Endothelial cell of umbilical vein (primary cell): ENCODE measurements at regions not wholly inside any gene's neighbourhood (a gene's known extent, or its start where the extent isn't known, plus 50 kb on each side); places are given as distances from the start of the nearest gene placed in this dataset.

Experiments used
- BruUV-seq: library from RNA; stranded (reverse); fragments of 400-500 nt; replicated peaks from 2 replicates; lab custom pipeline; 2021; lab: Mats Ljungman, UMichigan
- CTCF ChIA-PET: fragments of 300-600, 350-600 bp; sonication (Branson Sonifier 250); formaldehyde crosslinking; loops from one replicate; lab custom pipeline; 2021; ENCODE audit warnings: antibody characterized with exemption, inconsistent platforms; lab: Charles Lee
- POLR2A ChIA-PET: fragments of 300-600, 350-600 bp; sonication (Branson Sonifier 250); formaldehyde crosslinking; loops from one replicate; lab custom pipeline; 2021; ENCODE audit warnings: antibody characterized with exemption, inconsistent platforms; lab: Charles Lee
- DNase-seq: peaks from one replicate; pipeline ENCODE4 v3.0.0-alpha.2; 2011; ENCODE audit warnings: low read depth, low spot score
- FAIRE-seq: peaks from 2 replicates; lab custom pipeline; 2011; peaks lifted over from hg19 to GRCh38; lab: Jason Lieb, UNC
- H2AFZ ChIP-seq: 2 replicates; pipeline ENCODE4 v1.6.0; 2012; ENCODE audit warnings: low read depth, low read length, control low read depth, inconsistent platforms
- H3K27ac ChIP-seq: 2 replicates; pipeline ENCODE4 v1.5.1; 2011; ENCODE audit warnings: low read depth, mild to moderate bottlenecking, control low read depth, low read length, moderate library complexity; ENCODE audit not compliant: insufficient read depth
- H3K27me3 ChIP-seq, 2 experiments: 2 replicates each; pipeline versions ENCODE4 v1.6.0 to v1.6.1; 2011; ENCODE audit warnings: low read length in 2 of 2, mixed read lengths in 1 of 2; ENCODE audit not compliant: control insufficient read depth in 2 of 2, insufficient read depth in 2 of 2
- H3K36me3 ChIP-seq, 2 experiments: 2 replicates in 1 of 2; 3 replicates in 1 of 2; pipeline ENCODE4 v1.5.1; 2011; ENCODE audit warnings: low read length in 2 of 2, mild to moderate bottlenecking in 1 of 2, moderate library complexity in 1 of 2; ENCODE audit not compliant: control insufficient read depth in 2 of 2, insufficient read depth in 2 of 2; ENCODE audit errors: extremely low read depth in 1 of 2
- H3K4me1 ChIP-seq: 3 replicates; pipeline ENCODE4 v1.5.1; 2011; ENCODE audit warnings: mild to moderate bottlenecking, low read length; ENCODE audit not compliant: control insufficient read depth, insufficient read depth; ENCODE audit errors: extremely low read depth
- H3K4me2 ChIP-seq: 2 replicates; pipeline ENCODE4 v1.6.1; 2011; ENCODE audit warnings: low read length, control low read depth, mixed read lengths; ENCODE audit not compliant: insufficient read depth
- H3K4me3 ChIP-seq, 3 experiments: fragments of 200-600 bp in 1 of 3; sonication (generic), shearing (Covaris generic) in 1 of 3; replicated peaks in 1 of 3; 2 replicates each; pipeline ENCODE4 v1.5.1; 2011 to 2016; ENCODE audit warnings: control low read depth in 3 of 3, low read length in 3 of 3, mild to moderate bottlenecking in 2 of 3, inconsistent platforms in 1 of 3, low read depth in 1 of 3, moderate library complexity in 1 of 3; ENCODE audit not compliant: insufficient read depth in 1 of 3
- H3K79me2 ChIP-seq: 2 replicates; pipeline ENCODE4 v1.6.0; 2012; ENCODE audit warnings: low read length, inconsistent platforms; ENCODE audit not compliant: control insufficient read depth, insufficient read depth
- H3K9ac ChIP-seq: replicated peaks from 2 replicates; pipeline ENCODE3; 2011; ENCODE audit warnings: low read length, control low read depth; ENCODE audit not compliant: insufficient read depth; ENCODE audit errors: extremely low read depth
- H3K9me1 ChIP-seq: replicated peaks from 3 replicates; pipeline ENCODE4 v1.6.0; 2011; ENCODE audit warnings: mild to moderate bottlenecking, low read length; ENCODE audit not compliant: control insufficient read depth, insufficient read depth; ENCODE audit errors: extremely low read depth
- H3K9me3 ChIP-seq: replicated peaks from 2 replicates; pipeline ENCODE4 v1.5.1; 2012; ENCODE audit warnings: low read length, inconsistent platforms; ENCODE audit not compliant: control insufficient read depth, insufficient read depth
- H4K20me1 ChIP-seq: replicated peaks from 2 replicates; pipeline ENCODE3; 2011; ENCODE audit warnings: mild to moderate bottlenecking, low read length; ENCODE audit not compliant: control insufficient read depth, insufficient read depth; ENCODE audit errors: extremely low read depth
- EZH2 ChIP-seq: IDR thresholded peaks from 2 replicates; pipeline ENCODE4 v1.6.1; 2012; ENCODE audit warnings: borderline replicate concordance, low read depth, mild to moderate bottlenecking, moderate library complexity, low read length, inconsistent platforms; ENCODE audit not compliant: severe bottlenecking
- FOS ChIP-seq: IDR thresholded peaks from 2 replicates; pipeline ENCODE4 v1.6.1; 2011; ENCODE audit warnings: mild to moderate bottlenecking, low read length, moderate library complexity, borderline replicate concordance; ENCODE audit not compliant: insufficient read depth
- GATA2 ChIP-seq: IDR thresholded peaks from 2 replicates; pipeline ENCODE4 v1.7.0; 2011; ENCODE audit warnings: low read depth, mild to moderate bottlenecking, moderate library complexity, mixed read lengths, low read length; ENCODE audit not compliant: insufficient read length, insufficient read depth
- JUN ChIP-seq: IDR thresholded peaks from 2 replicates; pipeline ENCODE4 v1.6.1; 2011; ENCODE audit warnings: borderline replicate concordance, low read depth; ENCODE audit not compliant: insufficient read length, insufficient read depth
- MAX ChIP-seq: IDR thresholded peaks from 2 replicates; pipeline ENCODE4 v1.6.1; 2011; ENCODE audit not compliant: insufficient read depth, insufficient read length
- MYC ChIP-seq: IDR thresholded peaks from one replicate; pipeline ENCODE4 v1.6.1; 2011; ENCODE audit warnings: mild to moderate bottlenecking, low read depth, low read length
- POLR2A ChIP-seq: IDR thresholded peaks from 2 replicates; pipeline ENCODE4 v1.6.1; 2012; ENCODE audit warnings: low read depth, mild to moderate bottlenecking, control low read depth, low read length
- POLR2AphosphoS5 ChIP-seq: IDR thresholded peaks from 2 replicates; pipeline ENCODE4 v1.6.1; 2012; ENCODE audit warnings: low read depth, mild to moderate bottlenecking, control low read depth, low read length, moderate library complexity; ENCODE audit not compliant: insufficient read depth
- dilution Hi-C: fragments of 300-500 bp; cut with MboI; formaldehyde crosslinking; loops from one replicate; pipeline ENCODE4 v1.15.0; 2019; ENCODE audit warnings: low sequenced_read_pairs; ENCODE audit not compliant: extremely low pct_ligation_motif_present
- intact Hi-C: fragments of 100-400 bp; cut with micrococcal nuclease; formaldehyde crosslinking; loops from one replicate; pipeline ENCODE4 v1.10.0; 2022
- TF ChIP-seq, protein P1 (sequence below), 2 donors: IDR thresholded peaks; 1 replicate in 1 of 2; 2 replicates in 1 of 2; pipeline ENCODE4 v1.5.1; 2011; ENCODE audit warnings: low read length in 2 of 2, mild to moderate bottlenecking in 2 of 2, moderate library complexity in 2 of 2, control low read depth in 1 of 2, inconsistent platforms in 1 of 2, low read depth in 1 of 2; ENCODE audit not compliant: insufficient read depth in 1 of 2; ENCODE audit errors: extremely low read depth in 1 of 2

DNA sequence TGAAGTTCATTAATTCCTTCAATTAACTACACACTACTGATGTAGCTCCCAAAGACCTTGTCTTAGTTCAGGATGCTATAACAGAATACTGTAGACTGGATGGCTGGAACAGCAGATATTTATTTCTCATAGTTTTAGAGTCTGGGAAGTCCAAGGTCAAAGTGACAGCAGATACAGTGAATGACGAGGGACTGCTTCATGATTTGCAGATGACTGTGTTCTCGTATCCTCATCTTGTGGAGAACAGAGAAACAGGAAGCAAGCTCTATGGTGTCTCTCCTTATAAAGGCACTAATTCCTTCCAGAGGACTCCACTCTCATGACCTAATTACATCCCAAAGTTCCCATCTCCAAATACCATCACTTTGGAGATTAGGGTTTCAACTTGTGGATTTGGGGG lies 65.6 kb upstream of the MAP1B start:
- Histone ChIP-seq H3K36me3 (no peaks in the 10 kb centered on the region), H3K27me3 (peaks cover 22 to 38% of the 10 kb centered on the region in 2 experiments), H3K4me2 (no peak overlapping the region), H3K79me2 (no peaks in the 10 kb centered on the region), H3K4me1 (no peaks in the 10 kb centered on the region), H2AFZ (no peak overlapping the region), H3K9me1 (no peaks in the 10 kb centered on the region), H3K9me3 (no peaks in the 10 kb centered on the region), H3K9ac (no peak overlapping the region), H3K4me3 (no peak overlapping the region), H3K27ac (no peak overlapping the region), H4K20me1 (no peaks in the 10 kb centered on the region)
- ChIA-PET CTCF (interaction anchor here (0.8 to 1.5 kb wide), 4 partner anchors 8 to 259 kb away, joined by 3 to 4 read pairs (median 4); no protein-coding TSS in a partner anchor), POLR2A (no interaction called here)
- BruUV-seq, result no TSS peak
- DNase-seq (no peak), FAIRE-seq (no peak)
- TF ChIP-seq POLR2A, result no peak
- intact Hi-C loops, result no loop called here
- dilution Hi-C loops, result no loop called here

DNA sequence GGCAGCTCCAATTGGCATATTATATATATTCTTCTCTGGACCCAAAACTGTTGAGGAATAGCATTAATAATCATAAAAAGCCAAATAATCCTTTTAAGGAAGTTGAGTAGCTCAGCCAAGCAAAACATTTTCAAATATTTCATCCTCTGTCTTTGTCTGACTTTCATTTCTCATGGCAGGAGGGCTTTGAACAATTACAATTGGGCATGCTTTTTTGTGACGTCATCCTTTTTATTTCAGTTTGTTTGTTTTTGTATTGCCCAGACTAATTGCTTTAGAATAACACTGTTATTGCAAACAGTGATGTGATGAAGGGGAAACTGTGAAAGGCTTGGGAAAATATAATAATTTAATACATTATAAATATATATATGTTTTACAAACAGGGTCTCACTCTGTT lies 65.2 kb upstream of the MAP1B start:
- intact Hi-C loops (no loop called here), dilution Hi-C loops (no loop called here)
- DNase-seq (no peak), FAIRE-seq (no peak)
- H3K9me1 ChIP-seq, result no peaks in the 10 kb centered on the region
- peaks cover 22 to 38% of the 10 kb centered on the region in 2 experiments for H3K27me3 ChIP-seq
- TF ChIP-seq, protein P1, sequence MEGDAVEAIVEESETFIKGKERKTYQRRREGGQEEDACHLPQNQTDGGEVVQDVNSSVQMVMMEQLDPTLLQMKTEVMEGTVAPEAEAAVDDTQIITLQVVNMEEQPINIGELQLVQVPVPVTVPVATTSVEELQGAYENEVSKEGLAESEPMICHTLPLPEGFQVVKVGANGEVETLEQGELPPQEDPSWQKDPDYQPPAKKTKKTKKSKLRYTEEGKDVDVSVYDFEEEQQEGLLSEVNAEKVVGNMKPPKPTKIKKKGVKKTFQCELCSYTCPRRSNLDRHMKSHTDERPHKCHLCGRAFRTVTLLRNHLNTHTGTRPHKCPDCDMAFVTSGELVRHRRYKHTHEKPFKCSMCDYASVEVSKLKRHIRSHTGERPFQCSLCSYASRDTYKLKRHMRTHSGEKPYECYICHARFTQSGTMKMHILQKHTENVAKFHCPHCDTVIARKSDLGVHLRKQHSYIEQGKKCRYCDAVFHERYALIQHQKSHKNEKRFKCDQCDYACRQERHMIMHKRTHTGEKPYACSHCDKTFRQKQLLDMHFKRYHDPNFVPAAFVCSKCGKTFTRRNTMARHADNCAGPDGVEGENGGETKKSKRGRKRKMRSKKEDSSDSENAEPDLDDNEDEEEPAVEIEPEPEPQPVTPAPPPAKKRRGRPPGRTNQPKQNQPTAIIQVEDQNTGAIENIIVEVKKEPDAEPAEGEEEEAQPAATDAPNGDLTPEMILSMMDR (IDR thresholded peaks at IDR 0.05; ENCODE audit: extremely low read depth in 1 of 2, insufficient read depth in 1 of 2, low read depth in 1 of 2, low read length in 2 of 2), result no peak
- TF ChIP-seq POLR2AphosphoS5, result no peak
- TF ChIP-seq MYC, result no peak
- TF ChIP-seq EZH2, result no peak
- TF ChIP-seq MAX, result no peak
- TF ChIP-seq JUN, result no peak
- TF ChIP-seq POLR2A, result no peak
- no peak for TF ChIP-seq FOS
- TF ChIP-seq GATA2, result no peak
- ChIA-PET CTCF (interaction anchor here (0.8 to 1.5 kb wide), 3 partner anchors 11 to 259 kb away, joined by 3 to 4 read pairs (median 4); no protein-coding TSS in a partner anchor), POLR2A (no interaction called here)
- H4K20me1 ChIP-seq, result no peaks in the 10 kb centered on the region
- H3K9ac ChIP-seq, result no peak overlapping the region
- no peak overlapping the region for H2AFZ ChIP-seq
- no peaks in the 10 kb centered on the region for H3K36me3 ChIP-seq
- BruUV-seq, result no TSS peak
- no peak overlapping the region for H3K4me3 ChIP-seq
- no peaks in the 10 kb centered on the region for H3K4me1 ChIP-seq
- no peak overlapping the region for H3K4me2 ChIP-seq
- H3K9me3 ChIP-seq, result no peaks in the 10 kb centered on the region
- no peaks in the 10 kb centered on the region for H3K79me2 ChIP-seq
- no peak overlapping the region for H3K27ac ChIP-seq
